NT2/D1 (cell line): ENCODE measurements at regions not wholly inside any gene's neighbourhood (a gene's known extent, or its start where the extent isn't known, plus 50 kb on each side); places are given as distances from the start of the nearest gene placed in this dataset.

Source experiments
- YY1 ChIP-seq: IDR thresholded peaks from 2 replicates; pipeline ENCODE4 v1.6.1; 2011; ENCODE audit not compliant: insufficient read length, insufficient read depth
- ZNF274 ChIP-seq: IDR thresholded peaks from 2 replicates; pipeline ENCODE4 v1.6.1; 2011; ENCODE audit warnings: mild to moderate bottlenecking, low read depth, low read length

DNA sequence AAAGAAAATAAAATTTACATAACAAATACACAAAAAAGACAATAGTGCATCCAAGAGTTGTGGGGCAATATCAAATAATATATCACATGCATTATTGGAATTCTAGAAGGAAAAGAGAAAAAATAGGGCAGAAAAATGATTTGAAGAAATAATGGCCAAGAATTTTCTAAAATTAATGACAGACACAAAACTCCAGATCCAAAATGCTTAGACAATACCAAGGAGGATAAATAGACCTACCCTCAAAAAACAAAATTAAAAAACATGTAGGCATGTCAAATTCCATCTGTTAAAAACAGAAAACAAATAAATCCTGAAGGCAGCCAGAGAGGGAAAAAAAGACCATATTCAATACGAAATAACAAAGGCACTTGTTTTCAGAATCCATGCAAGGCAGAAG lies 191.5 kb upstream of the ZNF536 start:
- TF ChIP-seq ZNF274, result no peak
- no peak for TF ChIP-seq YY1
